ENCODE measurements at regions not wholly inside any gene's neighbourhood (a gene's known extent, or its start where the extent isn't known, plus 50 kb on each side); places are given as distances from the start of the nearest gene placed in this dataset.

DNA sequence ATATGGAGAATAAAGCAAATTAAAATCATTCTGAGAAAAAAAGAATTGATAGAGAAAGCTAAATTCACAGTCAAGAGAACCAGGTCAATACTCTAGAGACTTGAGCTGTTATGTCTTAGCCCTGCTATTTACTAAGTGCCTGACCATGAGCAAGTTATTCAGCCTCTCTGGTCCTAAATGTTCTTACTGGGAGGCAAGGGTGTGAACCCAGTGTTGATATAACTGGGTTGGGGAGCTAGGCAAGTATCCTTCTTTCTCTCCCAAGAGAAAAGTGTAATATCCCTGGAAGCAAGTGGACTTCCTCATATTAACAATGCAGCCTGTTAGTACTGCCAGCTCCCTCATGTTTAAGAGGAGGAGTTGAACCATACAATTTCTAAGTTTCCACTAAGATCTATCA lies 488.9 kb upstream of the RASGRP1 start:
- Histone ChIP-seq H3K79me2 (ENCODE audit: insufficient read depth, low read length) (no peaks in the 10 kb centered on the region), H2AFZ (ENCODE audit: low read length) (no peak overlapping the region), H3K27ac (ENCODE audit: low read depth, low read length) (no peak overlapping the region), H3K4me2 (ENCODE audit: insufficient read depth, low read length) (no peak overlapping the region), H3K27me3 (ENCODE audit: insufficient read depth, low read length) (no peaks in the 10 kb centered on the region), H3K9me3 (ENCODE audit: low read depth, low read length) (no peaks in the 10 kb centered on the region), H3K36me3 (ENCODE audit: insufficient read depth, low read length) (no peaks in the 10 kb centered on the region), H4K20me1 (ENCODE audit: insufficient read depth, low read length) (no peaks in the 10 kb centered on the region), H3K4me3 (ENCODE audit: insufficient read depth, low read length) (no peak overlapping the region), H3K4me1 (ENCODE audit: insufficient read depth, low read length) (no peaks in the 10 kb centered on the region)
- DNase-seq (ENCODE audit: insufficient read length, low spot score, missing footprints) = no peak
- no peak for TF ChIP-seq CTCF (IDR thresholded peaks at IDR 0.05; ENCODE audit: extremely low read depth, low read depth, low read length)

DNA sequence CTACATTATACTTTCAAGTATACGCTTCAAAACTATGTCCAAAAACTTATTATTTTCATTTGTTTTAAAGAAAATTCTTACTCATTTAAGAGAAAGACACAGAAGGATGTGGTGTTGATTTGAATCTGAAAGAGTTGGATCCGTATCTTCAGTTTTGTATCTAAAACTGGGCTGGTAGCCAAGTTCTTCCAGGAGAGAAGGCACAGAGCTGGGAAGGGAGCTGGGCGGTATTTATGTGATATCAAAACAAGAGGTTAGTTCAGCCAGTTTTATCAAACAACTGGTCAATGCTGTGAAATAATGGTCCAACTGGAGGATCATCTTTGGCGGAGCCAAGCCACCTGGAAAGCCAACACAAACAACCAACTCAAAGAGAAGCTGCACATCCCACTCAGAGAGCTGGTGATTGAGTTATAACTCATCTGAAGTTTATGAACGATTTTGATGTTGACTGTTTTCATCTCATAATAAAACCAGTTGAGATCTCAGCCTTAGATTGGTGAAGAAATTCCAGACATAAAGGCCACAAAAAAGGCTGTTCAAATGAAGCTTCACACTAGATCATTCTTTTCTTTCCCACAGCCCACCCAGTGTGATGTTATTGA lies 489.6 kb upstream of the RASGRP1 start:
- Histone ChIP-seq H3K27me3 (ENCODE audit: insufficient read depth, low read length) (no peaks in the 10 kb centered on the region), H3K27ac (ENCODE audit: low read depth, low read length) (no peak overlapping the region), H3K4me2 (ENCODE audit: insufficient read depth, low read length) (no peak overlapping the region), H3K4me3 (ENCODE audit: insufficient read depth, low read length) (no peak overlapping the region), H4K20me1 (ENCODE audit: insufficient read depth, low read length) (no peaks in the 10 kb centered on the region), H2AFZ (ENCODE audit: low read length) (no peak overlapping the region), H3K79me2 (ENCODE audit: insufficient read depth, low read length) (no peaks in the 10 kb centered on the region), H3K36me3 (ENCODE audit: insufficient read depth, low read length) (no peaks in the 10 kb centered on the region), H3K4me1 (ENCODE audit: insufficient read depth, low read length) (no peaks in the 10 kb centered on the region), H3K9me3 (ENCODE audit: low read depth, low read length) (no peaks in the 10 kb centered on the region)
- no peak for DNase-seq (ENCODE audit: insufficient read length, low spot score, missing footprints)
- TF ChIP-seq CTCF (IDR thresholded peaks at IDR 0.05; ENCODE audit: extremely low read depth, low read depth, low read length) = no peak

DNA sequence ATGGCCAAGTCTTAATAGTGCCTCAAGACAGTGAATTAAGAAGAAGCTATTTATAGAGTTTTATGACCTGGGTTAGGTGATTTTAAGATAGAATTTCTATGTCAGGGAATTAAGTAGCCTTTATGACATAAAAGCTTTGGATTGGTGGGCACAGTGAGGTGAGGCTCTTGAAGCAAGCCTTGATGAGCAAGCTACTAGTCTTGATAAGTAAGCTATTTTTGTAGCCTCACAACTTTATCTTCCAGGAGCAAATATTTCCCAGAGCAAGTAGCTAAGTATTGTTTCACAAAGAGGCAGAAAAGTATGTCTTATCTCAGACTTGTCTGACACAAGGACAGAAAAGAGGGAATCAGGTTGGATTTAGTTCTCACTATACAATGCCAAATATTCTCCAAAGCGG lies 491.7 kb upstream of the RASGRP1 start:
- H3K79me2 ChIP-seq (ENCODE audit: insufficient read depth, low read length) = no peaks in the 10 kb centered on the region
- no peak overlapping the region for H3K27ac ChIP-seq (ENCODE audit: low read depth, low read length)
- H3K4me3 ChIP-seq (ENCODE audit: insufficient read depth, low read length) = no peak overlapping the region
- no peak overlapping the region for H3K4me2 ChIP-seq (ENCODE audit: insufficient read depth, low read length)
- H3K27me3 ChIP-seq (ENCODE audit: insufficient read depth, low read length) = no peaks in the 10 kb centered on the region
- no peaks in the 10 kb centered on the region for H3K36me3 ChIP-seq (ENCODE audit: insufficient read depth, low read length)
- no peak overlapping the region for H2AFZ ChIP-seq (ENCODE audit: low read length)
- TF ChIP-seq CTCF (IDR thresholded peaks at IDR 0.05; ENCODE audit: extremely low read depth, low read depth, low read length) = no peak
- H3K4me1 ChIP-seq (ENCODE audit: insufficient read depth, low read length) = no peaks in the 10 kb centered on the region
- no peaks in the 10 kb centered on the region for H3K9me3 ChIP-seq (ENCODE audit: low read depth, low read length)
- no peaks in the 10 kb centered on the region for H4K20me1 ChIP-seq (ENCODE audit: insufficient read depth, low read length)
- DNase-seq (ENCODE audit: insufficient read length, low spot score, missing footprints) = no peak

DNA sequence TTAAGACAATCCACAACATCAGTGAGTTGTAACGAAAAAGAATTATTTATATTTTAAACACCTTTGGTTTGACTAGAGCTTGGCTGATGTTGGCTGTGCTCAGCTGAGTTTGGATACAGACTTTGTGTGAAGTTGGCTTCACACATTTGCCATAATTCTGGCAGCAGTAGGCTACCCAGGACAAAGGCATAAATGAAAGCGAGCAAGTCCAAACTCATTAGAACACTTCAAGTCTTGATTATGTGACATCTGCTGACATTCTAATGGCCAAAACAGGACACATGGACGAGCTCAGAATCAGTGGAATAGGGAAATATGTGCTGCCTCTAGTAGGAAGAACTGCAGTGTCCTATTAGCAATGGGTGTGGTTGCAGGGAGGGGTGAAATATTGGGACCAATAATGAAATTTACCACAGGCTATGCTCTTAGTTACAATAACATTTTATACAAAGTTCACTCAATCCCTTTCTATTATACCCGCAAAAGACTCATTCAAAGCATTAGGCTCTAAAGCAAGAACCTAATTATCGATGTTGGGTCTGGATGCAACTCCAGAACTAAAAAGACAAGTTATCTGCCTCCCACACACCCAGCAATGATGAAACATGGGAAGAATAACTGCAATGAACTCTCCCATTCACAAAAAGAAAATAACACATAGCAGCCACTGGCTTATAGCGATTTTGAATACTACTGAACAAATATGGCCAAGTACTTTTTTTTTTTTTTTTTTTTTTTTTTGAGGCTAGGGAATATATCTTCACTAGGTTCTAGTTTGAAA lies 493.9 kb upstream of the RASGRP1 start:
- H3K79me2 ChIP-seq (ENCODE audit: insufficient read depth, low read length) = no peaks in the 10 kb centered on the region
- H3K27ac ChIP-seq (ENCODE audit: low read depth, low read length) = no peak overlapping the region
- H3K4me3 ChIP-seq (ENCODE audit: insufficient read depth, low read length) = no peak overlapping the region
- no peaks in the 10 kb centered on the region for H3K9me3 ChIP-seq (ENCODE audit: low read depth, low read length)
- no peaks in the 10 kb centered on the region for H4K20me1 ChIP-seq (ENCODE audit: insufficient read depth, low read length)
- TF ChIP-seq CTCF (IDR thresholded peaks at IDR 0.05; ENCODE audit: extremely low read depth, low read depth, low read length) = no peak
- H3K27me3 ChIP-seq (ENCODE audit: insufficient read depth, low read length) = no peaks in the 10 kb centered on the region
- no peak overlapping the region for H2AFZ ChIP-seq (ENCODE audit: low read length)
- no peak for DNase-seq (ENCODE audit: insufficient read length, low spot score, missing footprints)
- H3K4me2 ChIP-seq (ENCODE audit: insufficient read depth, low read length) = no peak overlapping the region
- no peaks in the 10 kb centered on the region for H3K36me3 ChIP-seq (ENCODE audit: insufficient read depth, low read length)
- H3K4me1 ChIP-seq (ENCODE audit: insufficient read depth, low read length) = no peaks in the 10 kb centered on the region

Measured in osteoblast (primary cell).